ENCODE measurements at regions not wholly inside any gene's neighbourhood (a gene's known extent, or its start where the extent isn't known, plus 50 kb on each side); places are given as distances from the start of the nearest gene placed in this dataset.

- Mint-ChIP-seq H3K9me3 (no peaks in the 10 kb centered on the region), H3K4me1 (ENCODE audit: low read depth) (peaks cover 58% of the 10 kb centered on the region), H3K4me3 (ENCODE audit: low read depth) (no peak overlapping the region), H3K27me3 (ENCODE audit: low read depth) (no peaks in the 10 kb centered on the region), H3K36me3 (ENCODE audit: low read depth) (peaks cover 30% of the 10 kb centered on the region), H3K27ac (peak overlapping the region; percentile 72)
- intact Hi-C loops (cut with micrococcal nuclease), result no loop called here
- no peak for DNase-seq (ENCODE audit: low spot score)
Measured at GRCh38 chr17:77383613-77384608, 243.1 kb downstream of the SEC14L1 start.

- no peak for DNase-seq (ENCODE audit: low spot score)
- peak overlapping the region; percentile 40 for H3K27ac Mint-ChIP-seq
- intact Hi-C loops (cut with micrococcal nuclease), result no loop called here
- H3K9me3 Mint-ChIP-seq, result no peaks in the 10 kb centered on the region
- H3K27me3 Mint-ChIP-seq (ENCODE audit: low read depth), result no peaks in the 10 kb centered on the region
- H3K4me1 Mint-ChIP-seq (ENCODE audit: low read depth), result peaks cover 63% of the 10 kb centered on the region
- H3K36me3 Mint-ChIP-seq (ENCODE audit: low read depth), result peaks cover 33% of the 10 kb centered on the region
- H3K4me3 Mint-ChIP-seq (ENCODE audit: low read depth), result no peak overlapping the region
Measured at GRCh38 chr17:77385750-77386501, 245.2 kb downstream of the SEC14L1 start.

- H3K27ac Mint-ChIP-seq, result peak overlapping the region; percentile 69
- DNase-seq (ENCODE audit: low spot score), result no peak
- peaks cover 36% of the 10 kb centered on the region for H3K36me3 Mint-ChIP-seq (ENCODE audit: low read depth)
- H3K4me1 Mint-ChIP-seq (ENCODE audit: low read depth), result peaks cover 65% of the 10 kb centered on the region
- peak overlapping the region; percentile 18 for H3K4me3 Mint-ChIP-seq (ENCODE audit: low read depth)
- intact Hi-C loops (cut with micrococcal nuclease), result no loop called here
- no peaks in the 10 kb centered on the region for H3K27me3 Mint-ChIP-seq (ENCODE audit: low read depth)
- no peaks in the 10 kb centered on the region for H3K9me3 Mint-ChIP-seq
Measured at GRCh38 chr17:77386502-77387192, 245.9 kb downstream of the SEC14L1 start.

DNA sequence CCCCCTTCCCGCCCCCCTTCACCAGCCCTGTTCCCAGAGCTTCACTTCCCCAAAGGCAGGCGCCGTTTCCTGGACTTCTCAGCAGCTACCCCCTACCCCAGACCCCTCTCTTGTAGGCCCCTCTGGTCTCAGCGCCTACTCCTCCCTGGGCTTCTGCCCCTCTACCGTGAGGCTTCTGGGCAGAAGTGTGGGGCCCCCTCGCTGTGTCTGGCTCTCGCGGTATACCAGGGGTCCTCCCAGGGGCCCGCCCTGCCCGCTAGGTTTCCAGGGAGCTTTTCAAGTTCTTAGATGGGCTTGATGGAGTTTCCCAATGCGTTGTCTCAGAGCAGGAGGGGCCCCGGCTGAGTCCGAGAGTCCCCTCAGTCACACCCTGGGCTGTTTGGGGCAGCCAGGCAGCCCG is 247.1 kb downstream of the SEC14L1 start:
- H3K36me3 Mint-ChIP-seq (ENCODE audit: low read depth), result peaks cover 40% of the 10 kb centered on the region
- H3K4me1 Mint-ChIP-seq (ENCODE audit: low read depth), result peaks cover 69% of the 10 kb centered on the region
- H3K27me3 Mint-ChIP-seq (ENCODE audit: low read depth), result no peaks in the 10 kb centered on the region
- intact Hi-C loops (cut with micrococcal nuclease), result loop anchor here (2.0 kb wide), 1 partner anchor 17 kb away; no protein-coding TSS in a partner anchor
- no peak overlapping the region for H3K4me3 Mint-ChIP-seq (ENCODE audit: low read depth)
- peak overlapping the region; percentile 76 for H3K27ac Mint-ChIP-seq
- no peak for DNase-seq (ENCODE audit: low spot score)
- no peaks in the 10 kb centered on the region for H3K9me3 Mint-ChIP-seq

GRCh38 chr17:77388384-77389306 is 247.9 kb downstream of the SEC14L1 start:
- no peak for DNase-seq (ENCODE audit: low spot score)
- Mint-ChIP-seq H3K36me3 (ENCODE audit: low read depth) (peaks cover 40% of the 10 kb centered on the region), H3K27me3 (ENCODE audit: low read depth) (no peaks in the 10 kb centered on the region), H3K4me3 (ENCODE audit: low read depth) (peak overlapping the region; percentile 86), H3K27ac (peak overlapping the region; percentile 96), H3K4me1 (ENCODE audit: low read depth) (peaks cover 66% of the 10 kb centered on the region), H3K9me3 (no peaks in the 10 kb centered on the region)
- intact Hi-C loops (cut with micrococcal nuclease), result loop anchor here (1.0 to 2.0 kb wide), 3 partner anchors 14 to 56 kb away; no protein-coding TSS in a partner anchor

DNA sequence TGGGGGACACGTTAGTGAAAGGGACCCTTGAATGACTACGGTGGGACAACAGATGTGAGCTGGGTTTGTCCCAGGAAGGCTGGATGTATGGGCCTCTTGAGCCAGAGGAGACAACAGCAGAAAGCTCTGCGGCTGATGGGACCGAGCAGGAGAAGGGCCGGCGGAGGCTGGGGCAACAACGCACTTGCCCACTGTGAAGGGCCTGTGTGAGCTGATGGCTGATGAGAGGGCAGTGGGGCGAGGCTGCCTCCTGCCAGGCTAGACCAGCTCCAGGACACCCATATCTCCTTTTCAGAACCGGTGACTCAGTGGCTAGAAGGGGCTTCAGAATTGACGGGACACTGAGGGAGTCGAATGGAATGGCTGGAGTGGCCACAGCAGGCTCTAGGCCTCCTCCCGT is 250.1 kb downstream of the SEC14L1 start:
- peak overlapping the region; percentile 52 for H3K27ac Mint-ChIP-seq
- H3K27me3 Mint-ChIP-seq (ENCODE audit: low read depth), result no peaks in the 10 kb centered on the region
- peaks cover 37% of the 10 kb centered on the region for H3K36me3 Mint-ChIP-seq (ENCODE audit: low read depth)
- no peaks in the 10 kb centered on the region for H3K9me3 Mint-ChIP-seq
- H3K4me1 Mint-ChIP-seq (ENCODE audit: low read depth), result peaks cover 69% of the 10 kb centered on the region
- intact Hi-C loops (cut with micrococcal nuclease), result no loop called here
- DNase-seq (ENCODE audit: low spot score), result no peak
- H3K4me3 Mint-ChIP-seq (ENCODE audit: low read depth), result peak overlapping the region; percentile 67

- intact Hi-C loops (cut with micrococcal nuclease), result loop anchor here (1.0 kb wide), 1 partner anchor 8 kb away; no protein-coding TSS in a partner anchor
- Mint-ChIP-seq H3K27me3 (ENCODE audit: low read depth) (no peaks in the 10 kb centered on the region), H3K4me1 (ENCODE audit: low read depth) (peaks cover 63% of the 10 kb centered on the region), H3K36me3 (ENCODE audit: low read depth) (peaks cover 33% of the 10 kb centered on the region), H3K9me3 (no peaks in the 10 kb centered on the region), H3K4me3 (ENCODE audit: low read depth) (peak overlapping the region; percentile 67), H3K27ac (peak overlapping the region; percentile 84)
- DNase-seq (ENCODE audit: low spot score), result peak; percentile 56
Measured at GRCh38 chr17:77391668-77392375, 251.1 kb downstream of the SEC14L1 start.

DNA sequence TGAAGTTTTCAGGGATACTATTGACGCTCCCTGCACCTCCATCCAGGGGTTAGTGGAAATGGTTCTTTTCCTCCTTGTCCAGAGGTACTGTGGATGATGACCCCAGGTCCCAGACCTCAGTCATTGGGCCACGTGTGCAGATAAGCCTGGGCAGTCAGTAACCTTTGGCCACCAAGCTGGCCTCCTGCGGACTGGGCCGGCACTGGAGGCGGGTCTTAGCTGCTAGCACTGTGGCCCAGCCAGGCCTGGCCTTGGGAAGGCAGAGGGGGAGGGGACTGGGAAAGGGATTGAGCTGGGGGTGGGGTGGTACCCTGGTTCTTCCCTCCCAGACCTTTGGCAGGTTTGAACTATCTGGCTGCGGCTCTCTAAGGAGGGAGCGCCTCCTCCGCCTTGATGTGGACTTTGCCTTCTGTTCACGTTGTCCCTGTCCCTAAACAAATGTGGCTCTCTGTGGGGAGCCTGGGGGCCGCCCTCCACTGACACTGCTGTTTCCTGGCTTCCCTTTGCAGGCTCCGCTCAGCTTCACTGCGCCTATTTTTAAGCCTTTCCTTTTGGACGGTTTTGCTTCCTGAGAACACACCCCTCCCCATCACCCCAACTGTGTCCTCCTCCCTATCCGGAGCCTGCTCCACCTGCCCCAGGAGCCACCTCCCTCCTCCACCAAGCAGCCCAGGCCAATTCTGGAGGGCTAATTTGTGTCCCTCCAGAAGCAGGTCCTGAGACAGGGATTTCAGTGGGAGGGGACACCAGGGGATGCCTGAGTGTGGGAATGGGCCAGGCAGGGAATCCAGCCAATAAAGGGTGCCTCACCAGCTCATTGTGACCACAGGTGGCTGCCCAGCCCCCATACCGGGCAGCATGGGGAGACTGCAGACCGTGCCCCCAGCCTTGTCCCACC is 251.9 kb downstream of the SEC14L1 start:
- H3K4me1 Mint-ChIP-seq (ENCODE audit: low read depth), result peaks cover 60% of the 10 kb centered on the region

DNA sequence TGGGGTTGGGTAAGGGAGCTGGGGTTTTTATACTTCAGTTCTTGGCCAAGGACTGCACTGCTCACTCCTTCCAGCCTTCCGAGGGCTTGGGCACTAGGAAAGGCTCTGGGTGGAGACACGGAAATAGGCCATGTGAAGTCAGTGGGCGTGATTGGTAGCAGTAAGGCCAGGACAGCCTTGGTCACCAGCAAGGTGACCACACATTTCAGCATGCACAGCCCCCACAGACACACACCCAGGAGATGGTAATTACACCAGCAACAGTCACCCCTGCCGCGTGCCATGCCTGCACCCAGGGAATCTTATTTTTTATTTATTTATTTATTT is 252.5 kb downstream of the SEC14L1 start:
- DNase-seq (ENCODE audit: low spot score), result no peak
- intact Hi-C loops (cut with micrococcal nuclease), result no loop called here
- Mint-ChIP-seq H3K4me3 (ENCODE audit: low read depth) (no peak overlapping the region), H3K27ac (peak overlapping the region; percentile 73), H3K27me3 (ENCODE audit: low read depth) (no peaks in the 10 kb centered on the region), H3K4me1 (ENCODE audit: low read depth) (peaks cover 63% of the 10 kb centered on the region), H3K9me3 (no peaks in the 10 kb centered on the region), H3K36me3 (ENCODE audit: low read depth) (peaks cover 34% of the 10 kb centered on the region)

More for the DNA sequence above, 251.9 kb downstream of the SEC14L1 start:
- intact Hi-C loops (cut with micrococcal nuclease), result loop anchor here (1.0 kb wide), 1 partner anchor 8 kb away; no protein-coding TSS in a partner anchor
- peak overlapping the region; percentile 67 for H3K4me3 Mint-ChIP-seq (ENCODE audit: low read depth)
- no peak for DNase-seq (ENCODE audit: low spot score)
- peak overlapping the region; percentile 84 for H3K27ac Mint-ChIP-seq
- no peaks in the 10 kb centered on the region for H3K9me3 Mint-ChIP-seq
- H3K36me3 Mint-ChIP-seq (ENCODE audit: low read depth), result peaks cover 32% of the 10 kb centered on the region
- H3K27me3 Mint-ChIP-seq (ENCODE audit: low read depth), result no peaks in the 10 kb centered on the region

DNA sequence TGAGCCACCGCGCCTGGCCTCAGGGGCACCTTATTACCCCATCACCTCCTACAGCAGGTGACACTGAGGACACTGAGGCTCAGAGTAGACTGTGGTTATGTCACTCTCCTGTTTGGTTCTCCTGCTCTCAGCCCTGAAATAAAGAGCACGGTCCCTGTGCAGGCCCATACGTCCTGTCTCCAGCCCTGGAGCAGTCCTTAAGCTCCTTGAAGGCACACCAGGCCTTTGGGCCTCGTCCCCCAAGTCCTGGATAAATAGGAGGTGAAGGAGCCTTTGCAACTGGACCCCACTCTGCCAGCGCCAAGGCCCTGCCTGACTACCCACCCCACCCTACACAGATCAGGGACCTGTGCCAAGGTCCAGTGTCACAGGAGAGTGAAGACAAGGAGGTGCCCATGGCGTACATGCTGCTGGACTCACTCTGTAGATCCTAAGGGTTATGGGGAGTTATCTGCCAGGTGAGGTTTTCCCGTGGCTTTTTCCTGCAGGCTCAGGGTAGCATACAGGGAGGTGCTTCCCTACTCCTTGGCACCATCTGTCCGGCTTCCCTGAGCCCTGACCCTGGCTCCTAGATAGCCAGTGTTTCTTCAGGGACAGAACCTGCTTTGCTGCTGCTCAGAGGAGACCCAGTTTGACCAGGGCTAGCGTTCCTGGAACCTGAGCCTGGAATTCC is 253.2 kb downstream of the SEC14L1 start:
- intact Hi-C loops (cut with micrococcal nuclease), result no loop called here
- peaks cover 61% of the 10 kb centered on the region for H3K4me1 Mint-ChIP-seq (ENCODE audit: low read depth)
- H3K27ac Mint-ChIP-seq, result no peak overlapping the region
- no peak for DNase-seq (ENCODE audit: low spot score)
- no peak overlapping the region for H3K4me3 Mint-ChIP-seq (ENCODE audit: low read depth)
- H3K9me3 Mint-ChIP-seq, result no peaks in the 10 kb centered on the region
- no peaks in the 10 kb centered on the region for H3K27me3 Mint-ChIP-seq (ENCODE audit: low read depth)
- H3K36me3 Mint-ChIP-seq (ENCODE audit: low read depth), result peaks cover 35% of the 10 kb centered on the region

All from activated T-helper 2 cell treated with anti-CD3 and anti-CD28 coated beads, Interferon-gamma antibody, Interleukin-2, Interleukin-4, amounts not matched to agents 10 μg/mL and 5 μg/mL and 100 μg/mL, durations not matched to agents 14 hours and 24 hours and 36 hours (primary cell).